Stimulated activated CD8-positive, alpha-beta memory T cell treated with anti-CD3 and anti-CD28 coated beads, Interleukin-12 subunit alpha, Interleukin-12 subunit beta, amount 100 ng/mL, for 24 hours (primary cell): ENCODE measurements at regions not wholly inside any gene's neighbourhood (a gene's known extent, or its start where the extent isn't known, plus 50 kb on each side); places are given as distances from the start of the nearest gene placed in this dataset.

Experiments
- DNase-seq: peaks from one replicate; pipeline ENCODE4 v3.0.0-alpha.2; 2020; ENCODE audit errors: extremely low read depth

DNA sequence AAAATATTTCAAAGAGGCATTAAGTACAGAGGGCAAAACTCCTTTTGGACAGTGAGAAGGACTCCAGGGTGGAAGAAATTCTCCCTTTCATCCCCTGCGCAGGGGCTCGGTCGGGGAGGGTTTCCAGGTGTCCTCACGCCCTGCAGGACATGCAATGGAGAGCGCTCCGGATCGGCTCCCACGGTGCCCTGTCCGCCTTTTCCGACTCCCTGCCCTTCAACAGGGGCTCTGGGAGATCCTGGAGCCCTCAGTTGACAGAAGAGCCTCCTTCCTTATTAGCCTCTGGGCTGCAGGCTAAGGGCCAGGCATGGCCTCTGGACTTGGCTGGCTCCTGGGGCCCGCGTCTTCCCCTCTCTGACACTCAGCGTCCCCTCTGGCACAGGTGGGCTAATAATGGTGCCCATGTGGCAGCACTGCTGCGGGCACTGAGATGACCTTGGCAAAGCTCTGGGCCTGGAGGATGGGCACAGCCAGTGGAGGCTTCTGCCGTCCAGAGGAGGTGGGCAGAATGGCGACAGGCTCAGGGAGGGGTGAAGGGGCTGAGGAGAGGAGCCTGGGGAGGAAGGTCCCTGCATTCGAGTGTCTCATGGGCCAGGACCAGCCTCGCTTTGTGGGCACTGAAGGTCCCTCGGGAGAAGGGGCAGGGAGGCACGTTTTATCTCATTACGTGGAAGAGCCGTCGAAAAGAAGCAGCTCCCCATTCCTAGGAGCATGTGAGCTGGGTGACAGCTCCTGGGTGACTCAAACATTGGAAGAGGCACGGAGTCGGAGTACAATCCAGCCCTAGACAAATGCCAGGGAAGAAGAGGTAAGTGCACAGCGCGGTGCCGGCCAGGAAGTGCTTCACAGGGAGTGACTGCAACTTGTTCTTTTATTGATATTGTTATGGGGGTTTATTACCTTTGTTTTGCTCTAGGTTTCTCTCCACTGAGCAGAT lies 161.7 kb downstream of the IRF8 start:
- DNase-seq, result no peak

DNA sequence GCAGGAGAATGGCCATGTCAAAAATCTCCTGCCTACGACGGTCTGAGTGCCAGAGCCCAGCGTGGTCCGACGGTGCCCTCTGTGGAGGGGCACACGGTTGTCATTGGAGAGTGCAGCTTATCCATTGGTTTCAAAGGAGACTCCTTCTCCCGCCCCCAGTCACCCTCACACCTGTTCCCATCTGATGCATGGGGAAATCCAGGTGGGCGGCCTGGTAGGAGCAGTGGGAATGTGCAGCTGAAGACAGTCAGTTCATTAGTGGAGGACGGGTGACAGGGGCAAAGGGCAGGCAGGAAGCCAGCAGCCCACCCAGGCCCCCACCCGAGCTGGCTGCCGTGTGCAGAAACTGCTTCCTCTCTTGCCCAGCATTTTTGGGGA lies 162.3 kb downstream of the IRF8 start:
- DNase-seq, result no peak

DNA sequence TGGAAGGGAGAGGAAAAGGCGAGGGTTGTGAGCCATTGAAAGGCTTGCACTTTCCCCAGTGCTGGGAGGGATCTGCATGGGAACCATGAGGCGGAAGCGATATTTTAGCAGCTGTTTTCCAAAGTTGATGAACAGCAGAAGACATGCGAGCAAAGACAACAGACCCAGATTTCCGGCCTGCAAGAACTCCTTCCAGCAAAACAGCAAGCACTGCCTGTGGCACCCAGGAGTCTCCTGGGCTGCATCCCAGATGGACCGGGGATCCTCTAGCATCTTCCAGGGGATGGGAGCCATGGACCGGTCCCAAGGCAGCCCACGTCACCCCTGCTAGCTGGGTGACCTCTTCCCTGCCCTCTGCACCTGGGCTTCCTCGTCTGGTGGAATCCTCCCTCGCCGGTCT lies 162.8 kb downstream of the IRF8 start:
- no peak for DNase-seq

DNA sequence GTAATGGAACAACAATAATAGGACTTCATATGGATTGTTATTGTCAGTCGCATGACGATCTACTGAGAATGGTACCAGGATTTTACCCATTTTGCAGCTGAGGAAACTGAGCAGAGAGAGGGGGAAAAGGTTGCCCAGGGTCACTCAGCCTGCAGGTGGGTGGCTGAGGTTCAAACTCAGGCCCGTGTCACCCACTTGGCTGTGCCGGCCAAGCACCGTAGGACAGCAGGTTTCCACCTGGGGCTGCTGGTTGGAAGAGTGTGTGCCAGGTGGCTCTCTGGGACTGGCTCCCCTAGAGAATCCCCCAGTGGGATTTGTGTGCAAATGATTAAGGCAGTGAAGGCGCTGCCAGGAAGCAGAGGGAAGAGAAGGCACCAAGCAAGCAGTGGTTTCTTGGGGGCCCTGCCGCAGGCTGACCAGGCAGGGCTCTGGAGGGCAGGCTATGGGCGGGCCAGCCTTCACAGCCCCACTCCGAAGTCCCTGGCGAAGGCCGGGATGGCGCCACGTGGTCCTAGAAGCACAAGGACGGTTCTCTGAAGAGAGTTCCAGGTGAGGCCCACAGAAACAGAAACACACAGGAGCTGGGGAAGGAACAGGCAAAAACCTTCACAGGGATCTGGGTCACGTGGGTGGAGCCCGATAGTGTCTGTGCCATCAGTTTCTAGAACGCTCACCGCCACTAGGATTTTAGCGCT lies 163.5 kb downstream of the IRF8 start:
- DNase-seq, result no peak

DNA sequence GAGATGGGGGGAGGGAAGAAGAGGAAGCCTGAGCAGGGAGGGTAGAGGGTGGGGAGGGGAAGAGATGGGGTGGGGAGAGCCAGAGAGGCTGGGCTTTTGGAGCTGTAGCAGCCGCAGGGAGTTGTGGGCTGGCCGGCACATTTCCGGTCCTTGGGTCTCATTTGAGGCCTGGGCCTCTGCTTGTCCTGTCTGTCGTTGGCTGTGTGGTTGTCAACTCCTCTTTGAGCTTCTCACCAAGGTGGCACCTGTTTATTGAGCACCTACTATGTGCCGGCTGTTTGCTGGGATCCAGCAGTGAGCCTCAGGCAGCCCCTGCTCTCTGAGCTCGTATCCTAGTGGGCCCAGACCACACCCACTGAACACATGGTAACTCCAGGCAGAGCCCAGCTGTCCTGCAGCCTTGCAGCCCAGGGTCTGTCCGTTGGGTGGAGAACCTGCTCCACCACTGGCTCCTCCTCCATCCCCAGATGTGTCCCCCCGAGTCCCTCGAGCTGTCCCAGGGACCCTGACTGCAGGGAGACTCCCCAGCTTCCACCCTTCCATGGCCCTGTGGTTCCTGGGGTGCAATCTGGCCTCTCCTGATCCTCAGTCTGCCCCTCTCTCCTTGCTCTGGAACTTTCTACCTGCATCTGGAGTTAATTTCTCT lies 164.9 kb downstream of the IRF8 start:
- no peak for DNase-seq

DNA sequence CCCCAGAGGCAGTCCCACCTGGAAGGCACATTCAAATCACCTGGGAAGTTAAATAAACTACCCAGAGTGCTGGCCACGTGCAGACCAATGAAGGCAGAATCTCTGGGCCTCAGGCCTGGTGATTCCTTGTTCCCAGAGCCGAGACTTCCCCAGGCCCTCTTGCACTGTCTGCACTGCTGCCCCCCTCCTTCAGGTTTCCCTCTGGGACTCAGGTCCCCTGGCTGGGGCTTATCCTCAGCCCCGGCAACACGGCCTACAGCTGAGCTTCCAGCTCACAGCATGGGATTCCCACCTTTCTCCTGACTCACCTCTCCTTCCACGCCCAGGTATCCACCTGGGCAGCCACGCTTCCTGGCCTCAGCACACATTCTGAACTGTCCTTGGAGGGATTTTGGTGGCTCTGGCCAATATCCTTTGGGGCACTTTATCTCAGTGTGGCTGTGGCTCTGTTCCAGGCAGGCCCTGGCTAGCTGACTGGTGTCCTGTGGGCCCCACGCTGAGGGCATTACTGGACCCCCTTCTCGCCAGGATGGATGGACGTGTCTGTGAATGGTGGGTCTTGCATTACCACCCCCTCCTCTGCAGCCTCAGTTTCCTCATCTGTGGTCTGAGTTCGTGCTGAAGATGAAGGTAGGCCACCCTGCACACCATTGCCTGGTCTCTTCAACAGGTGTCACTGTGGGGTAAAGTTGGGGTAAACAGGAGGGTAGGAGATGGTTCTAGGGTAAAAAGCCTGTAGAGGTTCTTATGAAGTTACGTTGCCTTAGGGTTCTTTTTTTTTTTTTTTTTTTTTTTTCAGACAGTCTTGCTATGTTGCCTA lies 165.7 kb downstream of the IRF8 start:
- no peak for DNase-seq

DNA sequence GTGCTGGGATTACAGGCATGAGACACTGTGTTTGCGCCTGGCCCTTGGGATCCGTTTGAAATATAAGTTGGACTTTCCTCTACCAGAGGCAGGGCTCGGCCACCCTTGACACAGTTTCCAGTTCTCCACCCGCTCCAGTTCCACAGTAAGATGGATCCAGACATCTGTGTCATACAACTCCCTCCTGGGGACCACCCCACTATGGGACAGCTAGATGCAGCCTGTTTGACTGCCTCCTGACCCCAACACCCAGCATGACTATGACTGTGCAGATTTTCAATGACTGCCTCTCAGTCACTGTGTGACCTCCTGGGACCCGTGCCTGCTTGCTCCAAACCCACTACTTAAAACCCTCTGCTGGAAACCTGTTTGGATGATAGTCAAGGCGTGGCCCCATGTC lies 166.7 kb downstream of the IRF8 start:
- no peak for DNase-seq

DNA sequence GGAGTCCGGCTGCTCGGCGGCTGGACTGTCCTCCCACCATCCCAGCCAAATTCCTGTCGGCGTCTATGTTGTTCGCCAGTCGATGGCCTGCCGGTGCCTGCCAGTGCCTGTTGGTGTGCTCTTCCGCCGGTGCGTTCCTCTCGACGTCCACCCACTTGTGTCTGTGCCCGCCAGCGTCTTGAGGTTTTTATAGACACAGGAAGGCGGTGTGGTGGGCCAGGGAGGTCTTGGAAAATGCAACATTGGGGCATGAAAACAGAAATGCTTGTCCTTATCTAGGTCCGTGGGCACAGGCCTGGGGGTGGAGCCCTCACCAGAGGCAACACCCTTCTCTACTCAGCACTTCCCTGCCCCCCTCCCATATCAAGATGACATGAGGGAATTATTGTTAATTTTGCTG lies 167.8 kb downstream of the IRF8 start:
- no peak for DNase-seq

DNA sequence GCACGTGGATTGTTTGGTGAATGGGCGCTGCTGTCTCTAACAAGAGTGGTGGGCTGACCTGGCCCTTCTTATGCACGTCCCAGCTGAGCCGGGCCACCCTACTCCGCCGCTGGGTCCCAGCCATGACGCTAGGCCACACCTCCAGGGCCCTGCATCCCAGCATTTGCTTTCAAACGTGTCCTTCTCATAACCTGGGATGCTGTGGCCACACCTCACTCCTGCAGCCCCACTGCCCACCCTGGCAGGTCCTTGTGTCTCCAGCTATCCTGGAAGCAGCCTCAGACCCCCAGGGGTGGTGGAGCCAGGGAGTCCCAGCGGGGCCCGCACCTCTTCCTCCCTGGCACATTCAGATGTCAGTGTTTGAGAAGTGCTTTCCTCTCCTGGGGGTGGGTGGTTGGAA lies 168.6 kb downstream of the IRF8 start:
- DNase-seq, result no peak

DNA sequence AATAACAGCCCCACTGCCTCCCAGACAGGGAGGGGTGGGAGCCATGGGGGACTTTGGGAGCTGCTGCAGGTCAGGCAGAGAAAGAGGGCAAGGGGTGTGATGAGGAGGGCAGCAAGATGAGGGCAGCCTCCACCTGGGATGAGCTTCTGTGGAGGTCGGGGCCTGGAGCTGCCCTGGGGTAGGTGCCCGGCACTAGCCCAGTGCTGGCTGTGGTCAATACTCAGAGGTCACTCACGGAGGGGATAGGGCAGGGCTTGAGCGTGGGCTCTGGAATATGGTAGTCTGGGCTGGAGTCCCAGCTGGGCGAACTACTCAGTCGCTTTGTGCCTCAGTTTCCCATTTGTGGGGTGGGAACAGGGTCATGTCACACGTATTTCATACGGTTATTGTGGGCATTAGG lies 169.0 kb downstream of the IRF8 start:
- DNase-seq, result no peak

DNA sequence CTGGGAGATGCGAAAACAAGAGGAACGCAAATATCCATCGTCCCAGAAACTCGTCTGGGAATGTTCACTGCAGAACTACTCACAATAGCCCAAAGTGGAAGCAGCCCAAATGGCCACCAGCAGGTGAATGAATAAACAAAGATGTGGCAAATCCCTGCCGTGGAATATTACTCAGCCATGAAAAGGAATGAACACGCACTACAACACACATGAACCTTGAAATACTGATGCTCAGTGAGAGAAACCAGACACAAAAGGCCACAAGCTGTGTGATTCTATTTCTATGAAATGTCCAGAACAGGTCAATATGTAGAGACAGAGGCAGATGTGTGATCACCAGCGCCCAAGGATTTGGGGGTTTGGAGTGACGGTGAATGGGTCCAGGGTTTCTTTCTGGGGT lies 169.8 kb downstream of the IRF8 start:
- DNase-seq, result no peak

DNA sequence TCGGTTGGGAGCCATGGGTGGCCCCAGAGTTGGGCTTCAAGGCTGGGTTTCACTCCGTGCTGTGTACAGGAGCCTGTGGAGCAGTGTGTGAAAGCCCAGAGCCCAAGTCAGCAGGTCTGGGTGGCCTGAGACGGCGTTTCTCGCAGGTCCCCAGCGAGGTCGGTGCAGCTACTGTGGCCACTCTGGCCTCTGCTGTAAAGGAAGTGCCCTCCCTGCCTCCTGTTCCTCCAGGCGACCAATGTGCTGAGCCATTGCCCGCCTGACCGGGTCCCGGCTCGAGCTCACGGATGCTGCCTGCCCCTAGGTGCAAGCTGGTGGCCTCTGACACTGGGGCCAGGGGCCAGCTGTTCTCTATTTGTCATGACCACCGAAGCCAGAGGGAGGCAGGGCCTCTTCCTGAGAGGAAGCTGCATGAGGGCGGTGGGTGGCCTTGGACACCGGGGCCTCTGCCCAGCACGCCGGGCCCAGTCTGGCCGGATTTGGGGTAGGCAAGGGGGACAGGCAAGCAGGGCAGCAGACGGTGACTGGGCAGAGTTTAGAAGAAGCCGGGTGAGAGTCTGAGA lies 170.9 kb downstream of the IRF8 start:
- no peak for DNase-seq

DNA sequence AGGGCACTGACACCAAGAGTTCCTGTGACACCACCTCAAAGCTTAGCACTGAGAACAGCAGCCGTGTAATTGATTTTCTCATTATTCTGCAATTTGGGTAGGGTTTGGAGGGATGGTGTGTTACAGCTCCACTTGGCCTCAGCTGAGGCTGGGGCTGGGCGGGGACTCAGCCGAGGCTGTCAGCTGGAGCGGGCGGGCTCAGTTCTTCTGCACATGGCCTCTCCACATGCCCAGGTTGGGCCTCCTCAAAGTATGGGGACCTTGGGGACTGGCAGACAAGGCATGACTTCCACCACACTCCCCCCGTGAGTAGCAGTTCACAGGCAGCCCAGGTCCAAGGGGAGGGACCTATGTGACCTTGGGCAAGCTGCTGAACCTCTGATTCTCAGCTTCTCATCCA lies 171.5 kb downstream of the IRF8 start:
- DNase-seq, result no peak

DNA sequence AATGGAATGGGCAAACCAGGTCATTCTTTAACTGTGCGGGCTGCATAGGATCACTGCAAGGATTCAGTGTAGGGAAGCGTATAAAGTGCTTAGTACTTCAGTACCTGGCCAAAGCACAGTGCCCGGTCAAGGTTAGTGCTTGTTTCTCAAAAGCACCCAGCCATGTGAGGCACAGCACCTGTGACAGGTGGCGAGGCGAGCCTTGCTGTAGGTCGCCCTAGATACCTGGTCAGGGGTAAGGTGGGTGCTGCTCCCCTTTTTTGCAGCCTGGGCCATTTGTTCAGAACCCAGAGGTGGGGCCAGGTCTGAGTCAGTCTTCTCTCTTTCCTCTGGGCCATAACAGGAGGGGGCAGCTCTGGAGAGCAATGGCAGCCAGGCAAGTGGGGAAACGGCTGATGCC lies 172.0 kb downstream of the IRF8 start:
- DNase-seq, result no peak

DNA sequence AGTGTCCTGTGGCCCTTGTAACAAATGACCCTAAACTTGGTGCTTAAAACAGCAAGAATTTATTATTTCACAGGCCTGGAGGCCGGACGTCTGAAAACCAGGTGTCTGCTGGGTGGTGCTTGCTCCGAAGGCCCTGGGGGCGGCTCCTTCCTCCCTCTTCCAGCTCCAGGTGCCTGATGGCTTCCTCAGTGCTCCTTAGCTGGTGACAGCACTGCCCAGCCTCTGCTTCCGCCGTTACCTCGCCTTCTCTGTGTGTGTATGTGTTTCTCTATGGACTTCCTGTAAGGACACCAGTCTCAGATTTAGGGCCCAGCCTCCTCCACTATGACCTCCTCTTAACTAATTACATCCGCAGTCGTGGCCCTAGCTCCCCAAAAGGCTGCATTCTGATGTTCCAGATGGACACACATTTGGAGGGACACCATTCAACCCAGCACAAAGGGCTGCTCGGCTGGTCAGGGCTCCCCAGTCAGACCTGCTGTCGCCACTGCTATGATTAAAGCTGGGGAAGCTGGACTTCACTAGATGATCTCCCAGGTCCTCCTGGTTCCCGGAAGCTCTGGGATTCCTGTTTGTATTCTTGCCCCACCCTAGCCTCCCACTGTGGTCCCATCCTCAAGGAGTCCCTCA lies 172.8 kb downstream of the IRF8 start:
- no peak for DNase-seq

DNA sequence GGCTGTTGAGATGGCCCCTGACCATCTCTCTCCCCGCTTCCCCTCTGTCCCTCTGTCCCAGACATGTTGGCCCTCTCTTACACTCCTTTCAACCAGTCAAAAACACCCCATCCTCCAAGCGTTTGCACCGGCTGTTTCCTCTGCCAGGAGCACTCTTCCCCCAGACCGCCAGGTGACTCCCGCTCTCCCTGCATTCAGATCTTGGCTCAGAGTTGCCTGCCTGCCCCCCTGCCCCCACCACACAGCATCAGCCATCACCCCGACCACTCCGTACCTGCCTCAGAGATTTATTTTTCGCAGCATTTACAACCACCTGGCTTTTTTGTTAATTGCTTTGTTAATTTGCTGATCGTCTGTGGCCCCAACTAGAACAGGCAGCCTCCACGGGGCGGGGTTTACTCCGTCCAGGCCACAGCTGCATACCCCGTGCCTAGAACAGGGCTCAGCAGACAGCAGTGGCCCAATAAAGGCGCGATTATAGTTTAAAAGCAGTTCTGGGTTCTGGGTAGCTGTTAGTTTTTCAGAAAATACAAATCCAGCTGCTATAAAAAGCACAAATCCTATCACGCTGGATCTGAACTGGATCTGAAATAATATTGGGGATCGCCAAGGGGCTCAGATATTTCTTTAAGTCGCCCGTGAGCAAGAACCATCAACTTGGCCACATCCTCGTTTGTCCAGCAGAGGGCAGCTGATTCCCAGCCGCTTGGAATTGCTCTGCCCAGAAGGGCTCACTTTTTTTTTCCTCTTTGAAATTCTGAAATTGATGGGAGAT lies 173.6 kb downstream of the IRF8 start:
- DNase-seq, result no peak

DNA sequence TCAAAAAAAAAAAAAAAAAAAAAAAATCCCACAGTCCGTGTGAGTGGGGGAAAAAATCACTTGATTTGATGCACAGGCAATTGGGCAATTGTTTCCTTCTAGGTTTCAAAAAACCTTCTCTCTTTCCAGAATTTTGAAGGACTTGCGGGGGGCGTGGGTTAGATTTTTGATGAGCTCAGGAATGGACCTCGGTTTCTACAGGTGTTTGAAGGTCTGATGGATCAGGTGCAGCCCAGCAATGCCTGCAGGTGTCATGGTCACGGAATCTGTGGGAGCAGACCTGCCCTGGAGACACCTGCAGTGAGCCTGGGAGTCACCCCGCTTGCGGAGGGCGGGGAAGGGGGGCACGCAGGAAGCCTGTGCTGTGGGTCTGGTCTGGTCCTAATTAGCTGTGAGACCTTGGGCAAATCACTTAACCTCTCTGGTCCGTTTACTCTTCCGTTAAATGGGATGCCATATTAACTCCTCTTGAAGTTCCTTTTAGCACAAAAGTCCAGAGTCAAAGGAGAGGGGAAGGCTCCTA lies 174.2 kb downstream of the IRF8 start:
- DNase-seq, result no peak

DNA sequence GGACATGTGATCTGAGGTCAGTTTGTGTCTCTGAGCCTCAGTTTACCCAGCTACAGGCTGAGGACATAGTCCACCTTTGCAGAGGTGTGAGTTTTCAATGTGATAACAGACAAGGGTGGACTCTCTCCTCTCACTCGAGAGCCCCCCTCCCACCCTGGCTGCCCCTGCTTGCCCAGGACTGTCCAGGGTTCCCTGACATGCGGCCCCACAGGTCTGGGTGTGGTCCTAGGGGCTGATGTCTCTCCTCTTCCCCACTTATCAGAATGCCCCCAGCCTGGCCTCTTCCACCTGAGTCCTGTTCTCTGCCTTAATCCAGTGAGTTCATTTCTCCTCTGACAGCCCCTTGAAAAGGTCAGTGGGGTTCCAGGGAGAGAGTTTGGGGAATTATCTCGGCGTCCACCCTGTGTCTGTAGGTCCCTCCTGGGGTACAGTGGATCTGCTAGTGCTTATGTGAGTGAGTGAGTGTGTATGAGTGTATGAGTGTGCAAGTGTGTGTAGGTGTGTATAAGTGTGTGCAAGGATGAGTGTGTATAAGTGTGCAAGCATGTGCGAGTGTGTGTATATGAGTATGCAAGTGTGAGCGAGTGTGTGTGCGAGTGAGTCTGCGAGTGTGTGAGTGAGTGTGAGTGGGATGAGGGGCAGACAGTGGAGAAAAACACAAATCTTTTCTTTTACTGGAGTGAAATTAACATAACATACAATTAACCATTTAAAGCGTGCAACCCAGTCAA lies 175.0 kb downstream of the IRF8 start:
- no peak for DNase-seq
